Stimulated activated naive CD8-positive, alpha-beta T cell treated with anti-CD3 and anti-CD28 coated beads, Interleukin-15, Interleukin-2, amounts not matched to agents 100 U/mL and 50 U/mL, for 24 hours (primary cell): ENCODE measurements at regions not wholly inside any gene's neighbourhood (a gene's known extent, or its start where the extent isn't known, plus 50 kb on each side); places are given as distances from the start of the nearest gene placed in this dataset.
A peak's percentile ranks its signal among the peaks of the same experiment; 100 is the strongest.
"Not testable (repeated sequence)": the region's sequence is repeated elsewhere in the genome, so short reads cannot be mapped to it uniquely, and the experiment has no call there.

Experiments
- ATAC-seq: fragments of 150-1000 bp; cut with Tn5 transposase; one replicate; pipeline ENCODE4 v1.10.0; 2021
- DNase-seq: peaks from one replicate; pipeline ENCODE4 v3.0.0; 2021

GRCh38 chr2:111395350-111396128 lies 274.8 kb downstream of the BCL2L11 start:
- DNase-seq: peak; percentile 85
- peak; percentile 96 for ATAC-seq

DNA sequence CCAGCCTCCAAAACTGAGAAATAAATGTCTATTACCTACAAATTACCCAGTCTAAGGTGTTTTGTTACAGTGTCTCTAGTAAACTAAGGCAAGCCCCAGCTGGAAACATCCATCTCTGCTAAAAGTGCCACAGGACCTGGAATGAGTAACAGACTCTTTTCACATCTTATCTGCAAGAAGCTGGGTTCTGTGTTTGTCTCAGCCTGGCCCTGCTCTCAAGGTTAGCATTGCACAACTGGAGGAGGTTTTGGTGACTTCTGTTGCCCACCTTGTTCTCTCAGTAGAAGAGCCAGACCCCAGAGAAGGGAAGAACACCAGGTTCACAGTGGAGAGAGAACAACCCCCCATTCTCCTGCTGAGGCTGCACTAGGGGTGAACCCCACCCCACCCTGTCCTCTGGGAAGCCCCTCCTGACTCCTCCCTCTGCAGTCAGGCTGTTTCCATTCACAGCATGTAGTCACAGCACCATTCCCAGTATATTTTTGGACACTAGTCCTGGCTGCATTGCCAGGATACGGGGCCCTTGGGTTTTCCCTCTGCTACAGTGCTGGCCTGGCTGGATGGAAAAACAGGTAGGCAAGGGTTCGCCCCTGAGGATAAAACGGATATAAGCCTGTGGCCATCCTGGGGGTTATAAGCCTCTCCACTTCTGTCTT lies 280.0 kb downstream of the BCL2L11 start:
- not testable (repeated sequence) for DNase-seq
- peak; percentile 1 for ATAC-seq

DNA sequence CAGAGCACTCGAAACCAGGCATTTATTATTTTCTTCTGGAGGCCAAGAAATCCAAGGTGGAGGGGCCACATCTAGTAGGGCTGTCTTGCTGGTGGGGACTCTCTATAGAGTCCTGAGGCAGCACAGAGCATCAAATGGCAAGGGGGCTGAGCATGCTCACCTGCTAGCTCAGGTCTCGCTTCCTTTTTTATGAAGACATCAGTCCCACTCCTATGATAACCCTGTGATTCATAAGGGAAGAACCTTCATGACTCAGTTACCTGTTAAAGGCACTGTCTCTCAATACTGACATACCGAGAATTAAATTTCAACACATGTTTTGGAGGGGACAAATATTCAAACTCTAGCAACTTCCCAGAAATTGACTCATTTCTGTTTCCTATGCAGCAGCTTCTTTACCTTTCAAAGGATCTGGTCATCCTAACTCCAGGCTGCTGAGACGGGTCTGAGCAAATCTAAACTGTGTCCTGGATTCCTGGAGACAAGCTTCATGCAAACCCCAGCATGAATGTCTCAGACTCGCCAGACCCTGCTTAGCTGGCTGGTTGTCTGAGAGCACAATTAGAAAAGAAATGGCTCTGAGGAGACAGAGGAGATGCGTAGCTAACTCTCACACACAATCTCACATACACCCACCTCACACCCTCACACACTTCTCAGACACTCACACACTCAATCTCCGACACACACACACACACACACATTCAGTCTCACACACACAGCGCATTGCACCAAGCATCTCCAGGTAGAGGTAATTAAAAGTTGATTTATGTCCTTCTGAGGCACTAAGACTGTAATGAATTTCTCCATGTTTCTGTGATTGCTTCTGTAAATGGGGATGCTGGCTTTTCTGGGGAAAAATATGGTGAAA lies 280.8 kb downstream of the BCL2L11 start:
- ATAC-seq: peak; percentile 86
- DNase-seq: not testable (repeated sequence)

GRCh38 chr2:111402450-111402849 lies 281.7 kb downstream of the BCL2L11 start:
- peak; percentile 80 for ATAC-seq
- DNase-seq: not testable (repeated sequence)

DNA sequence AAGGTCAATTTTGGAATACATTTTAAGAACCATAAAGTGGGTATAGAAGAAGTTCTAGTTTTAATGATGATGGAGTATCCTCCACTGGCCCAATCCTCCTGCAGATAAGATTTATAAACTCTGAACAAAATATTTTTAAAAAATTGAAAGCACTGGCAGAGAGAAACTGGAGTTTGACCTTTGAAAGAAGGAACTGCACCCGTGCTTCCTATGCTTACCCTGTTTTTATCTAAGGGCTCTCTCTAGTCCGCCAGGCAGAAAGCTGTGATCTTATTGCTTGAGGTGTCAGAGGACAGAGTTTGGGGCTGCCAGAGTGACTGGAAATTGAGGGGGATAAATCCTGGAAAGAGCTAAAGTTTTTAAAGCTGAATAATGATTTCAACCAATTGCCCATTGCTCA lies 282.6 kb downstream of the BCL2L11 start:
- ATAC-seq: not testable (repeated sequence)

DNA sequence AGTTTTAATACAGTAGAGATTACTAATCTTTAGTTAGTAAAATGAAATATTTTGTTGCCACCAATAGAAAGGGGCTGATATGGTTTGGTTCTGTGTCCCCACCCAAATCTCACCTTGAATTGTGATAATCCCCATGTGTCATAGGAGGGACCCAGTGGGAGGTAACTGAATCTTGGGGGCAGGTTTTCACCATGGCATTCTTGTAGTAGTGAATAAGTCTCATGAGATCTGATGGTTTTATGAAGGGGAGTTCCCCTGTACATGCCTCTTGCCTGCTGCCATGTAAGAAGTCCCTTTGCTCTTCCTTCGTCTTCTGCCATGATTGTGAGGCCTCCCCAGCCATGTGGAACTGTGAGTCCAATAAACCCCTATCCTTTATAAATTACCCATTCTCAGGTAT lies 285.9 kb downstream of the BCL2L11 start:
- DNase-seq: not testable (repeated sequence)
- ATAC-seq: peak; percentile 54

More for the DNA sequence above, 282.6 kb downstream of the BCL2L11 start:
- DNase-seq: not testable (repeated sequence)

GRCh38 chr2:111407632-111408194 lies 287.0 kb downstream of the BCL2L11 start:
- ATAC-seq: peak; percentile 26
- not testable (repeated sequence) for DNase-seq

DNA sequence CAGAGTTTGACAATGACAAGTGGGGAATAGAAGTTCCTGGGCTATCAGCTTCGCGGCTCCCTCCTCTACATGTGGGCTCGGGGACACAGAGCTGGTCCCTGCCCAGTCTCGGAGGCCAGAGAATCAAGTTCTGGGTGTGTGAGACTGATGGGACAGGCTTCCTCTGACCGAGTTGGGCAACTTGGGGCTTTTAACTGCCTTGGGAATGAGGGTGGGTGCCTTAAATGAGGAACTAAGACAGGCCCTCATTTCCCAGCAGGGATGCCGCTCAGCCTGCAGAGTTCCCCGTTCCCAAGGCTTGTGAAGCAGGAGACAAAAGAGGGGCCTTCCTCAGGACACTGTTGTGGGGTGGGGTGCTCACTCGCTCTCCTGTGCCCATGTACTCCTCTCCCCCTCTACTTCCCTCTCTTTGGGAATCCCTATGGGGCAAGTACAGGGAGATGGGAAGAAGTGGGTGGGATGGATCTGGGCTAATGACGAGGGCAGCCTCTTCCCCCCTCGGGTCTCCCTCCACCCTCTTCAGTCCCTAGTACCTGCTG lies 290.2 kb downstream of the BCL2L11 start:
- DNase-seq, ATAC-seq: not testable (repeated sequence)

- DNase-seq: peak; percentile 52
- peak; percentile 82 for ATAC-seq
Observed at GRCh38 chr2:111411867-111412681, 291.4 kb downstream of the BCL2L11 start.

DNA sequence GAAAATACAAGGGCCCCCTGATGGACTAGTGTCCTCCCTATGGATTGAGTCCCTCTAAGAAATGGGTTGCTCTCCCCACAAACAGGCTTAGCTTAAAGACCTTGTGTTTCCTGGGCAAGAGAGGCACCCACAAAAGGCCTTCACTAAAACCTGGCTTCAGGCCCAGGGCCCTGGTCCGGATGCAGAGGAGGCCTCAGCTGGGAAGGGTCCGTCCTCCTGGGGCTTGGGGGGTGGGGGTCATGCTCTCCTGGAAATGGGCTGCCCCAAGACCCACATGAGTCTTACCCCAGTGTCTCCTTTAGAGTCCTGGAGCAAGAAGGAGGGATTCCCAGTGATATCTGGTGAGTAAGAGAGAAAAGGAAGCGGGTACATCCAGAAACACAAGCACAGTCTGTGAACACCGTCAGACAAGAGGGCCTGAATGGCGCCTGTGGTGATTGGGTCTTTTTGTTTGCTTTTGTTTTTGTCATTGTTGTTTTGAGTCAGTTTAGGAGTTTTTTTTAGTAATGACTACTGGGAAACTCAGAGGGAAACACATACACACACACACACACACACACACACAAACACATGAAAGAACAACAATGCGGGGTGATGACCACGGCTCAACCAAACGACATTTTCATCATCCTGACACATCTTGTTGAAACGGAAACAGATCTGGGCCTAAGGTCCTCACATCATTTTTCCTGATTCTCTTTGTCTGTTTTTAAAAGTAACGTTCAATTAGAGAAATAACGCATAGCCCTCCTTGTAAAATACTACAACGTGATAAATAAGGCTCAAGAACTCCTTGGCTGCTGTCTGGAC lies 292.3 kb downstream of the BCL2L11 start:
- ATAC-seq, DNase-seq: not testable (repeated sequence)

DNA sequence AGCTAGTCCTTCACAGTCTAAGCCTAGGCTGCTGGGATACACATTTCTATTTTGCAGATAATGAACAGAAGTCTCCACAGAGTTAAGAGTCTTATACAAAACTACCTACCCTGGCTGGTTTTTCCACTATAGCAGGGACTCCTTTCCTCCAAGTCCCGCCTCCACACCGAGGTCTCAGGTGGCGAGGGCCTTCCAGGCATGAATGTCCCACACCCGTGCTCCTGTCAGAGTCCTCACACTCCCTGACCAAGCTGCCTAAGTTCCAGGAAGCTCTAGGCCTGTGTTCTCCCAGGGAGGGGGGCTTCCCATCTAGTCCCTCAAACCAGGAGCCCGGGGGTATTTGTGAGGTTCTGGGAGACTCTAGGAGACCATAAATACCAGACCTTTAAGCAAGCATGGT lies 293.2 kb downstream of the BCL2L11 start:
- not testable (repeated sequence) for ATAC-seq
- DNase-seq: peak; percentile 46

DNA sequence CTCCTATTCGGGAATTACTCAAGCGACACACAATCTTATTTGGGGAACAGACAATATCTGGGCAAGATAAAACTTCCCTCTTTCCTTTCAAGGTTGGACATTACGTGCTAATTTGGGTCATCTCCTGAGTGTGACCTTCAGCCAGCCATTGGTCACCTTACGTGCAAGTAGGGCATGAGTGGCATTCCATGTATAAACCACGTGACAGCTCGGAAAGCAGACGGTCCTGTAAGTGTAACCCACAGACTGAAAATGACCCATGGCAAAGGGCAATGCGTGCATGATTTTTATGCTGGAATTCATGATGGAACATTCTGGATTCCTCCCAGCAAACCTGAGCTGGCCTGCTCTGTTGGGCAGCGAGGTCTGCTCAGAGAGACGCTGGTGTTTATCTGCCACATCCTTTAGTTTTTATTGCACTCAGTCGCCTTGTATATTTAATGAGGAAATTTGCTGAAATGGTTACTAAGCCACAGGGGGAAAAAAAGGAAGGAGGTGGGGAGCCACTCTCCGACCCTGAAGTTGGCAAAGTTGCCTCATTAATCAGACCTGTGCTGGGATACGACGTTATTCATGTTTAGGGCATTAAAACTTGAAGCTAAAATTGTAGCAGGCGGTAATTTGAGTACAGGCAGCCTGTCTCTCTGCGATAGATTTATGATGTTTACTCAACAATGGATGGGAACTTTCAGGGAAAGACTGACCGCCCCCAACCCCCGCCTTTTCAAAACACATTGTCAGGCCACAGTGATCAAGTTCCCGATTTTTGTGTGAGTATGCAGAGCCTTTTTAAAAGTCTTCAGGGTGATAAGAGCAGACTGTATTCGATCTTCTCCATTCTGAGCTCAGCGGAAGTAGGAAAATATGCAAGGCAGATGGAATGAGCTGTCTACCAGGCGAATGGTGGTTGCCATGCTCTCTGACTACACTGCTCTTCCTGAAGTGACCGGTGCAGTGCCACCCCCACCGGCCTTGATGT lies 295.3 kb downstream of the BCL2L11 start:
- ATAC-seq, DNase-seq: not testable (repeated sequence)

DNA sequence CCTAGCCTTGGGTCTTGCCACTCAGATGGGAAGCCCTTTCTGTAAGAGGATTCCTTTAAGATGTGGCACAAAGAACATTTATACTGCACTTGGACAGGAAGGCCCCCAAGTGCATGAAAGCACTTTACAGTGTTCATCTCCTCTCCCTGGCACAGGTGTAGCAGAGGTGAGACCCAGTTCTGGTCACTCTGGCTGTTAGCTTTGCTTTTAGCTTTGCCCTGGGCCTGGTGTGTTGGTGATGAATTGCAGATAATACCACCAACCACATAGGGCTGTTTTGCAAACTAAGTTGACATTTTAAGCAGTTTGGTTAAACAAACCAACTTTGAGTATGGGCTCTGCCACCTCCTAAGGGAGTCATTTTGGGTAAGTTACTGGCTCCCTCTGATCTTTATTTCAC lies 296.3 kb downstream of the BCL2L11 start:
- not testable (repeated sequence) for DNase-seq
- ATAC-seq: peak; percentile 15

DNA sequence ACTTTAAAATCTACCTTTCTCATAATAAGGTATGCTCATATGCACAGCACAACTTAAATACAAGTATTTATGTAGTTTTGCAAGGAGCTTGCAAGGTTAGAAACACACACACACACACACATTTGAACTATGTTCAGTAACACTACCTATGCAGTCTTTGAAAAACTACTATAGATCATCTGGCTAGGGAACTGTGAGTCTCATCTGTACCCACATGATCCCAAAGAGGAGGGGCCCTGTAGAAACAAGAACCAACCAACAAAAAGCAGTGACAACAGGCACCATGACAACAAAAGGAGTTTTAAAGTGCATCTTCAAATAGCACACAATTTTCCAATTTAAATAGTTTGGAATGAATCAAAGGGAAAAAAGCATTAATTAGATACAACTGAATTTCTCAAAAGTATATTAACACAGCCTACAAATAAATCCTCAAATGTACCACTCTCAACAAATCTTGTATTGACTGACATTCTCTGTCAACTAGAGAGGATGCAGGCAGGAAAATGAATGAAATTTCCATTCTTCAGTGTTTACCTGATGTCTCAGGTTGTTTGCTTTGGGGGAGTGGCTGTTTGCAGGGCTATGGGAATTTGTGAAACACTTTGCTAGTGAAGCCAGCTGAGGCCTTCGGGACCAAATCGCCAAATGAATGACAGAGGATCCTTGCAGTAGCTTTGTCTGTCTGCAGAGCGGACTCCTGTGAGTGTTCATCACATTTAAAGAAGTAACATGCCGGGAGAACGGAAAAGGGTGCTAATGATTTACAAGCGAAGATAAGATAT lies 297.6 kb downstream of the BCL2L11 start:
- ATAC-seq, DNase-seq: not testable (repeated sequence)

- not testable (repeated sequence) for DNase-seq, ATAC-seq
Observed at GRCh38 chr2:111420074-111420473, 299.4 kb downstream of the BCL2L11 start.

DNA sequence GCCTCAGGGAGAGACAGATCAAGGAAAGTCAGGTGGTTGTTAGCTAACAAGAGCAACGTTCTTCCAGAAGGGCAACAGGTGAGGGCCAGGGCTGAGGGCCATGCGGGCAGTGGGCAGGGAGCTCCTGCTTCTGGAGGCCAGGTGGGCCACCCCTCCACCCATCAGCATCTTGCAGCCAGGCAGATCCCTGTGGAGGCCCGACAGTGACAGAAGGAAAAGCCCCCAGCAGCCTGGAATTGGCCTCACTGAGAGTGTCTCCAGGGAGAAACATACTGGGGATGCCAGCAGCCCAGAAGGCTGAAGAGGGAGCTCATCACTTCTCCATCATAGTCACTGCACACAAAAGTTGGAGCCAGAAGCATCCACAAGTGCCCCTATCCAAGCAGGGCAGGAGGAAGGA lies 300.1 kb downstream of the BCL2L11 start:
- ATAC-seq, DNase-seq: not testable (repeated sequence)

DNA sequence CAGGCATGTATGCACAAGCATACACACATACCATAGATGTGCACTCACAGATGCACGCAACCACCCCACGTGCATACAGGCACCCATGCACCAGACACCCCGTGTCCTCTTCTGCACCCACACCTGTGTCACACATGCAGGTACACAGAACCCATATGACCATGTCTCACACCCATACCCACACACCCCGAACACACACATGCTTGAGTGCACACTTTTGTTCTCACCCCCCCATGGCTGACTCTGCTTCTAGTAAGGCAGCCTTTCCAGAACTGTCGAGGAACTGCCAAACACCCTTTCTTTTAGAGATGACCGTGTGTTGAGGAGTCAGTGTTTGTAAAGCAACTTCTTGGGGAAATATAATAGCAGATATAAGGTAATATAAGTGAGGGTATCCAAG lies 301.2 kb downstream of the BCL2L11 start:
- DNase-seq, ATAC-seq: not testable (repeated sequence)

GRCh38 chr2:111422562-111422961 lies 301.8 kb downstream of the BCL2L11 start:
- not testable (repeated sequence) for ATAC-seq, DNase-seq
